ENCODE measurements at regions not wholly inside any gene's neighbourhood (a gene's known extent, or its start where the extent isn't known, plus 50 kb on each side); places are given as distances from the start of the nearest gene placed in this dataset.
"Not testable (repeated sequence)": the region's sequence is repeated elsewhere in the genome, so short reads cannot be mapped to it uniquely, and the experiment has no call there.

DNA sequence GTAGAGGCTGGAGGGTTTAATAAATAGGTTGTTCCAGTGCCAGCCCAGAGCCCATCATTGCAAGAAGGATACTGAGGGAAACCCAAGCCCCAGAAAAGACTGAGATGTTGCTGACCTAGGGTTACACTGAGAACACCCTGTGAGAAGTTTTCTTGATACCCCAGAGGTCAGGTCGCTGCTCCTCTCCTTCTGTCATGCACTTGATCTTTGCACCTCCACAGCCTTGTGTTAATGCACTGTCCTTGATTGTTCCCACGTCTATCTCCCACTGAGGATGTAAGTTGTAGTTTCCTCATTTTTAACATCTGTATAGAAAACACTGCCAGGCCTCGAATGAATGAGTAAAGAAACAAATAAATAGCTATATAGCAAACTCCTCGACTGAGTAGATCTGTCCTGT lies 195.3 kb upstream of the AHR start:
- TF ChIP-seq, protein P1, sequence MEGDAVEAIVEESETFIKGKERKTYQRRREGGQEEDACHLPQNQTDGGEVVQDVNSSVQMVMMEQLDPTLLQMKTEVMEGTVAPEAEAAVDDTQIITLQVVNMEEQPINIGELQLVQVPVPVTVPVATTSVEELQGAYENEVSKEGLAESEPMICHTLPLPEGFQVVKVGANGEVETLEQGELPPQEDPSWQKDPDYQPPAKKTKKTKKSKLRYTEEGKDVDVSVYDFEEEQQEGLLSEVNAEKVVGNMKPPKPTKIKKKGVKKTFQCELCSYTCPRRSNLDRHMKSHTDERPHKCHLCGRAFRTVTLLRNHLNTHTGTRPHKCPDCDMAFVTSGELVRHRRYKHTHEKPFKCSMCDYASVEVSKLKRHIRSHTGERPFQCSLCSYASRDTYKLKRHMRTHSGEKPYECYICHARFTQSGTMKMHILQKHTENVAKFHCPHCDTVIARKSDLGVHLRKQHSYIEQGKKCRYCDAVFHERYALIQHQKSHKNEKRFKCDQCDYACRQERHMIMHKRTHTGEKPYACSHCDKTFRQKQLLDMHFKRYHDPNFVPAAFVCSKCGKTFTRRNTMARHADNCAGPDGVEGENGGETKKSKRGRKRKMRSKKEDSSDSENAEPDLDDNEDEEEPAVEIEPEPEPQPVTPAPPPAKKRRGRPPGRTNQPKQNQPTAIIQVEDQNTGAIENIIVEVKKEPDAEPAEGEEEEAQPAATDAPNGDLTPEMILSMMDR (IDR thresholded peaks at IDR 0.05; ENCODE audit: low read depth, low read length) = no peak
- Histone ChIP-seq H3K36me3 (no peaks in the 10 kb centered on the region), H3K9me3 (no peaks in the 10 kb centered on the region), H3K4me3 (ENCODE audit: low read depth, low read length) (no peak overlapping the region), H3K27me3 (no peaks in the 10 kb centered on the region), H3K4me1 (no peaks in the 10 kb centered on the region)
- DNase-seq = no peak

DNA sequence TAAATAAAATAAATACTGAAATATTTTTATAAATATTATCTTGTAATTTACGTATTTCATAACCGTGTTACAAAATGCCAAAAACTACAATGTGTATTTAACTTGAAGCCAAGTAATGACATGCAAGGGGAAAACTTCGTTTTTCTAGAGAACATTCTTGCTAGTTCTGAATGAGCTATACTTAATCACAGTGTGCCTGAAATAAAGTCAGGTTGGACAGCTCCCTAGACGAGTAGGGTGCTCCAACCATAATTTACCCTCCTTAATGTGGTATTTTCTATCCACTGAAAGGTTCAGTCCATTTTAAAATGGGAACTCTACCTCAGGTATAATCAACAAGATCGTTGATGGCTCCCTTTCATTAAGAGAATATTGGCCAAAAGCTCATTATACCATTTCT lies 194.5 kb upstream of the AHR start:
- no peaks in the 10 kb centered on the region for H3K9me3 ChIP-seq
- H3K27me3 ChIP-seq = no peaks in the 10 kb centered on the region
- TF ChIP-seq, protein P1 (IDR thresholded peaks at IDR 0.05; ENCODE audit: low read depth, low read length) = no peak
- no peak for DNase-seq
- H3K4me3 ChIP-seq (ENCODE audit: low read depth, low read length) = no peak overlapping the region
- H3K36me3 ChIP-seq = no peaks in the 10 kb centered on the region
- no peaks in the 10 kb centered on the region for H3K4me1 ChIP-seq

DNA sequence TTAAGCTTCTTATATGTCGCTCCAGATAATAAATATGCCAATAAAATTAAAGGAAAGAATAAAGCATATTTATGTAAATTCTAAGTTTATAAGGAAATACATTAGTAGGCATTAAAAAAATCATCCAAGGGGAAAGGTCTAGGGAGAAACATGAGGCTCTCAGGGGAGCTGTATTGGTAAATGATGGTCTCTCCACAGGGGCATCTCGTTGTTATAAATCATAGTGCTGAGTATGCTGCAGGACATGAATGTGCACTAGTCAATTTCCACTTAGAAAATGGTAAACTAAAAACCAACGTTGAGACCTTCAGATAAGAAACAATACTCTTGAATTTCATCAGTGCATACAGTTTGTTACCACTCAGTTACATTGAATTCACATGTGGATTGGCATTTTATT lies 194.0 kb upstream of the AHR start:
- Histone ChIP-seq H3K4me3 (ENCODE audit: low read depth, low read length) (no peak overlapping the region), H3K4me1 (no peaks in the 10 kb centered on the region), H3K27me3 (no peaks in the 10 kb centered on the region), H3K36me3 (no peaks in the 10 kb centered on the region), H3K9me3 (no peaks in the 10 kb centered on the region)
- DNase-seq = no peak
- TF ChIP-seq, protein P1 (IDR thresholded peaks at IDR 0.05; ENCODE audit: low read depth, low read length) = no peak

DNA sequence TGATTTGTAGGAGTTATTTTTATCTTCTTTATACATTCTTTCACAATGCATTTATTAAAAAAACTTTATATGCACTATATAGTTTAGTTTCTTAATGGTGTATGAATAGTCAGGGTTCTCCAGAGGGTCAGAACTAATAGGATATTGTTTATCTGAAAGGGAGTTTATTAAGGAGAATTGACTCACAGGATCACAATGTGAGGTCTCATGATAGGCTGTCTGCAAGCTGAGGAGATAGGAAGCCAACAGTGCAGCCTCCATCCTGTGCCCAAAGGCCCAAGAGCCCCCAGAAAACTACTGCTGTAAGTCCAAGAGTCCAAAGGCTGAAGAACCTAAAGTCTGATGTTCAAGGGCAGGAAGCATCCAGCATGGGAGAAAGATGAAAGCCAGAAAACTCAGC lies 192.8 kb upstream of the AHR start:
- Histone ChIP-seq H3K27me3 (no peaks in the 10 kb centered on the region), H3K4me1 (no peaks in the 10 kb centered on the region), H3K36me3 (no peaks in the 10 kb centered on the region), H3K4me3 (ENCODE audit: low read depth, low read length) (no peak overlapping the region), H3K9me3 (no peaks in the 10 kb centered on the region)
- DNase-seq = no peak
- TF ChIP-seq, protein P1 (IDR thresholded peaks at IDR 0.05; ENCODE audit: low read depth, low read length) = no peak

DNA sequence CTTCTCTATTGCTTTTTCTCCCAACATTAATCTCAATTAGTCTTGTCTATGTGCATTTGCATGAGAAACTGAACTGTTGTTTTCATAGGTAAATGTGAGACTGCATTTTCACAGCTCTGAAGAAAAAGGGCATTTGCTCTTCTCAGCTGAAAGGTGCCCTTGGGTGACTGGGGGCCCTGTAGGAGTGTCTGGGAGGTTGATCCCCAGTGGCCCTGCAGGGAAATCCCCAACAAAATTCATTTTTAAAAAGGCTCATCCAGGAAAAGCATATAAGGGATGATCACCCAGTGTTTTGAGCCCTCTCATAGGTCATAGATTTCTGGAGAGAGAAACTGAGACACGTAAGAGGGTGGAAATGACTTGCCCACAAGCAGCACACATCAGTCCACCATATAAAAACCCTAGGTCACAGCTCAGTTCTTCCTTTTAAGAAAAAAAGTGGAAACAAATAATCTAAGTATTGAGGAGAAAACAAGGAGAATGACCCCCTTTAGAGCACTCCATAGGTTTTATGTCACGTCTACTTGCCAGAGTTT lies 190.3 kb upstream of the AHR start:
- Histone ChIP-seq H3K9me3 (no peaks in the 10 kb centered on the region), H3K27me3 (no peaks in the 10 kb centered on the region), H3K4me1 (no peaks in the 10 kb centered on the region), H3K4me3 (ENCODE audit: low read depth, low read length) (no peak overlapping the region), H3K36me3 (no peaks in the 10 kb centered on the region)
- TF ChIP-seq, protein P1 (IDR thresholded peaks at IDR 0.05; ENCODE audit: low read depth, low read length) = no peak
- no peak for DNase-seq

DNA sequence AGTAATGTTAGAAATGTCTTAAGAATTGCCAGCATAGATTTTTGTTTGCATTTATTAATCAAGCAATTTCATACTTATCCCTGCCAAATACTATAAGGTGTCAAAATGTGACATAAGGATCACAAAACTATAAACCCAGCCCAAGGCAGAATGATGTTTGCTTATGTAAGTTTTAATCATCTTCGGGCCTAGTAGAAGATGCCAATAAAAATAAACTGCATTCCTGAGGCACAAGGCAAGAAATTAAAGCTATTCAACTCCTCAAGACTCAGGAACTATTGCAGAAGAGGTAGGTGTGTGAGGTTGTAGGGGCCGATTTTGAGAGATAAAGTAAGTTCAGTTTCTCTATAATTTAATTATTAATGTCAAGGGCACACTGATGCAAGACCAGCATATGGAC lies 189.4 kb upstream of the AHR start:
- TF ChIP-seq, protein P1 (IDR thresholded peaks at IDR 0.05; ENCODE audit: low read depth, low read length) = no peak
- Histone ChIP-seq H3K4me1 (no peaks in the 10 kb centered on the region), H3K27me3 (no peaks in the 10 kb centered on the region), H3K9me3 (no peaks in the 10 kb centered on the region), H3K36me3 (no peaks in the 10 kb centered on the region), H3K4me3 (ENCODE audit: low read depth, low read length) (no peak overlapping the region)
- DNase-seq = no peak

DNA sequence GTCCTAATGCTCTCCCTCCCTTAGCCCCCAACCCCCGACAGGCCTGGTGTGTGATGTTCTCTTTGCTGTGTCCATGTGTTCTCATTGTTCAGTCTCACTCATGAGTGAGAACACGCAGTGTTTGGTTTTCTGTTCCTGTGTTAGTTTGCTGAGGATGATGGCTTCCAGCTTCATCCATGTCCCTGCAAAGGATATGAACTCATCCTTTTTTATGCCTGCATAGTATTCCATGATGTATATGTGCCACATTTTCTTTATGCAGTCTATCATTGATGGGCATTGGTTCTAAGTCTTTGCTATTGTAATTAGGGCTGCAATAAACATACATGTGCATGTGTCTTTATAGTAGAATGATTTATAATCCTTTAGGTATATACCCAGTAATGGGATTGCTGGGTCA lies 184.7 kb upstream of the AHR start:
- not testable (repeated sequence) for H3K9me3 ChIP-seq; H3K36me3 ChIP-seq; DNase-seq; H3K4me1 ChIP-seq; H3K4me3 ChIP-seq (ENCODE audit: low read depth, low read length); H3K27me3 ChIP-seq

All from BE2C (cell line).